Hematopoietic multipotent progenitor cell treated with erythropoietin and hydrocortisone succinate and interleukin-3 and kit ligand, for 6 days (in vitro differentiated cells): ENCODE measurements at regions not wholly inside any gene's neighbourhood (a gene's known extent, or its start where the extent isn't known, plus 50 kb on each side); places are given as distances from the start of the nearest gene placed in this dataset.

Experiments used
- DNase-seq: peaks from one replicate; pipeline ENCODE4 v3.0.0-alpha.2; 2015

- DNase-seq, result no peak
Observed at GRCh38 chr5:104444656-104445055, 882.1 kb upstream of the NUDT12 start.

DNA sequence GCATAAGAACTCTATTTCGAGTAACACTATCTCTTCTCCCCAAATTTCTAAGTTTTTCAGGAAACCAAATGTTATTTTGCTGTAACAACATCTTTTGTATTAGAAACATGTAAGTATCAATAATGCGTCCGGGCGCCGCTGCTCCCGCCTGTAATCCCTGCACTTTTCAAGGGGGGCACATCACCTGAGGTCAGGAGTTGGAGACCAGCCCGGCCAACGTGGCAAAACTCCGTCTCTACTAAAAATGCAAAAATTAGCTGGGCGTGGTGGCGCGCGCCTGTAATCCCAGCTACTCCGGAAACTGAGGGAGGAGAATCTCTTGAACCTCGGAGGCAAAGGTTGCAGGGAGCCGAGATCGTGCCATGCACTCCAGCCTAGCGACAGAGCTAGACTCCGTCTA, 881.1 kb upstream of the NUDT12 start:
- no peak for DNase-seq

GRCh38 chr5:104431981-104432380, 869.4 kb upstream of the NUDT12 start:
- DNase-seq, result no peak

DNA sequence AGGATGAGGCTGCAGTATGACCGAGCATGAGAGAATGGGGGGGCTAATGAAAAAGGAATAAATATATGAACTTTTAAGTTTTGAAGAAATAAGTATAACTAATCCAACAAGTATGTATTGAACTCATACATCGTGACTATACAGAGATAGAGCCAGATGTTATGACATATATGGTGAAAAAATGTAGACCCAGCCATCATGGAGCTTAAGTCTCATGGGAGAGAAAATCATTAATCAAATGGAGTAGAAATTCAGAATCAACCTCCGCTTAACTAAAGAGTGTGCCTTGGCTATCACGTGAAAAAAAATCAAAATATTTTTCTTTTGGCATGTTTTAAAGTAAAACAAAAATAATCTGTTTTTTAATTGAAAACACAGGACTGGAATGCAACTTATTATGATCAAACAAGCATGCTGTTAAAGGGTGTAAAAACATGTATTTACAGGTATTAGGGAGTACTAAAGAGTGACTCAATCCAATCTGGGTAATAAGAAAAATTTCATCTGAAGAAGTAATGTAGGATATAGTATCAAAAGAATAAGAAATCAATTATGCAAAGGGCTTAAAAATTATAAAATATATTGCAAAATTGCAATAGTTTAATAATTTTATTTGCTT, 868.5 kb upstream of the NUDT12 start:
- DNase-seq, result no peak

GRCh38 chr5:104429911-104430310, 867.3 kb upstream of the NUDT12 start:
- no peak for DNase-seq

DNA sequence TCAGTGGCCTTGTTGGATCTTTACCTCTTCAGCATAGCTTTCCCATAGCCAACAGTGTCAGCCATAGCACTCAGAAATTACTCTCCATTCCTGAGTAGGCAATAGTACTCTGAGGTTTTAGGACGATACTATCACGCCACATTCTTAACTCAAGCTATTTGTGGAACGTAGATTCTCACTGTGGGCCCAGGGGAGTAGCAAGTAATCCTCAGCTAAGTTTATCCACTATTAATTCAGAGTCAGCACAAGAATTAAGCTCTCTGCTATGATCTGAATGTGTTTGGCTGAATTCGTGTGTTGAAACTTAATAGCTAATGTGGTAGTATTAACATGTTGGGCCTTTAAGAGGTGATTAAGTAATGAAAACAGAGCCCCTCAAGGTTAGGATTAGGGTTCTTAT, 858.8 kb upstream of the NUDT12 start:
- DNase-seq, result no peak

DNA sequence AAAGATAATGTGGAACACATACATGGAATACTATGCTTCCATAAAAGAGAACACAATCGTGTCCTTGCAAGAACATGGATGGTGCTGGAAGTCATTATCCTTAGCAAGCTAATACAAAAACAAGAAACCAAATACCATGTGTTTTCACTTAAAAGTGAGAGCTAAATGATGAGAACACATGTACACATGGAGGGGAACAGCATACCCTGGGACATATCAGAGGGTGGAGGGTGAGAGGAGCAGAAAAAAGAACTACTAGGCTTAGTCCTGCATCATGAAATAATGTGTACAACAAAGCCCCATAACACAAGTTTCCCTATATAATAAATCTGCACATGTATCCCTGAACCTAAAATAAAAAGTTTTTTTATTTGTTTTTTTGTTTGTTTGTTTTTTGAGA, 855.5 kb upstream of the NUDT12 start:
- DNase-seq, result no peak

DNA sequence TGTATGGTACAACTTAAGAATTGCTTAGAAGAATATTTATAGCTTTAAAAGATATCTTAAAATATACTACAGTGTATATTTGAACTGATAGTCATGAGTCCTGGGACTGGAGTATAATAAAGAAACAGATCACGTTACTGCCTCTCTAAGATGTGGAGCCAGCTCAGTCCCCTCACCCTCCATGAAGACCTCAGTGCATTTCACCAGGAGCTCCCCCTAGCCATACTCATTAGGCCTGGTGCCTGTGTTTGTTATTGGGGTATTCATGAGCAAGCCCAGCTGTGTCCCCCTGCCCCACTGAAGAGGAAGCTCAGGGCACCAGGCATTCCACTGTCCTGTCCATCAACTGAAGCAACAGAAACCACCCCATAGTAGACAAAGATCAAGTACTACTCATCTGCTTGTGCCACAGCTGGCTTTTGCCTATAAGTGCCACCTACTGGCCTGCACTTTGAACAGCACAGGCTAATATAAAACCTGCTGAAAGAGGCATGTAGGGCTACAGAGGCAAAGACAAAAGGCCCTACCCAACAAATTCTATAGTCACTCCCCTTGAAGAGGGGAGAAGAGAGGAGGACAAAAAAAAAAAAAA, 850.2 kb upstream of the NUDT12 start:
- DNase-seq, result peak; percentile 27

- no peak for DNase-seq
Observed at GRCh38 chr5:104400941-104401340, 838.4 kb upstream of the NUDT12 start.

GRCh38 chr5:104385906-104386305, 823.3 kb upstream of the NUDT12 start:
- no peak for DNase-seq

- DNase-seq, result no peak
Observed at GRCh38 chr5:104375345-104375744, 812.8 kb upstream of the NUDT12 start.

DNA sequence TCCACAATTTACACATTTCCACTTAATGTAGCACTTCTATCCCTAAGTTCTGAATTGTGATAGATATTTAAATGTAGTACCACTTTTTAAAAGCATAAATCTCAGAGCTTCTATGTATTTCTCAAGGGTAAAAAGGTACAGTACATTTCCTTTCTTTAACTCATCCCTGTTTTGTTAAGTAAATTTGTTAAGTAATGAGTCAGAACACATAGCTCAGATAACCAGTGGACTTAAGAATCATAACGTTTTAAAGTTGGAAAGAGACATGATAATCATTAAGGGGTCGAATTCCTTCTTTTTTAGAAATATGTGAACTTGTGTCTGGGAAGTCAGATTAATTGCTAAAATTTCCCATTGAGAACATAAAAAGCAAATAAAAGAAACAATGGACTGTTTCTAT, 810.2 kb upstream of the NUDT12 start:
- no peak for DNase-seq

GRCh38 chr5:104372376-104372775, 809.8 kb upstream of the NUDT12 start:
- DNase-seq, result no peak

- DNase-seq, result no peak
Observed at GRCh38 chr5:104370523-104370922, 807.9 kb upstream of the NUDT12 start.

- DNase-seq, result no peak
Observed at GRCh38 chr5:104367978-104368377, 805.4 kb upstream of the NUDT12 start.

GRCh38 chr5:104363567-104363966, 801.0 kb upstream of the NUDT12 start:
- no peak for DNase-seq

GRCh38 chr5:104361932-104362331, 799.3 kb upstream of the NUDT12 start:
- DNase-seq, result no peak

- DNase-seq, result no peak
Observed at GRCh38 chr5:104355350-104355749, 792.8 kb upstream of the NUDT12 start.

- no peak for DNase-seq
Observed at GRCh38 chr5:104353371-104353770, 790.8 kb upstream of the NUDT12 start.

DNA sequence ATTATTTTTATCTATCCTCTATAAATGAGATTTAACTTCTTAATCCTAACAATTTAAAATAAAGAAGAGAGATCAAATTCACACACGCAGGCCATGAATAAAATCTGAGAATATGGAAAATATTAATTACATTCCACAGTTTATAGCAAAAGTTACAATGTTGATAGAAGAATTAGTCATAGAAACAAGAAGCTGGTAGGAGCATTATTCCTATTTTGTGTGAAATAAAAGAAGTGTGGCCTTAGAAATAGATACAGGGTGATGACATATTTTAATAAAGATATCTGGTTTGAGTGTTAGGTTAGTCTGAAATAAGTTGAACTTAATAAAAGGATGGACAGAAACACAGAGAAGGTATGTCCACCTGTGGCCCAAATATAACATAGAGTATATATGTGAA, 790.4 kb upstream of the NUDT12 start:
- DNase-seq, result no peak

DNA sequence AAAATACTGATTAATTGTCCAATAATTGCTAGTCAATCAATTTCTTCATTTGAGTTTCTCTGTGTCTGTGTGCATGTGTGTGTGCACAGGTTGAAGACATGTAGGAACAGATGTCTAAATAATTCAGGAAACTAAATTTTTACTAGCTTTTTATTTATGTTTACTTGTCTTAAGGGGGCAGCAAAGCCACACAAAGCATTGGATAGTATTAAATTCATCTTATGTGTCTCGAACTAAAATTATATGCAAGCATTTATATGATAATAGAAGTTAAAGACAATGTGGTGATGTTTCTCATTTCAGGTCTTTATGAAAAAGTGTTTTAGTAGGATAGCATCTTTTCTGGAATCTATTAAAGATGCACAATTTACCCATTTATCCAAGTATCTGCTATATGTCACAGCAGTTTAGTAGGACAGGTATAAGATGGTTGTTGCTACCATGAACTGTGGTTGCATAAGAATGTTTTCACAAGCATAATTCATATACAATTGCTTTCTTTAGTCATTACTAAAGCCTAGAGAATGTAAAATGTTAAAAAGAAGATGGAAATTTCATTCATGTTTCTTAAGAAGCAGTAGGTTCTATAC, 784.6 kb upstream of the NUDT12 start:
- peak; percentile 14 for DNase-seq

- no peak for DNase-seq
Observed at GRCh38 chr5:104345222-104346016, 782.8 kb upstream of the NUDT12 start.

DNA sequence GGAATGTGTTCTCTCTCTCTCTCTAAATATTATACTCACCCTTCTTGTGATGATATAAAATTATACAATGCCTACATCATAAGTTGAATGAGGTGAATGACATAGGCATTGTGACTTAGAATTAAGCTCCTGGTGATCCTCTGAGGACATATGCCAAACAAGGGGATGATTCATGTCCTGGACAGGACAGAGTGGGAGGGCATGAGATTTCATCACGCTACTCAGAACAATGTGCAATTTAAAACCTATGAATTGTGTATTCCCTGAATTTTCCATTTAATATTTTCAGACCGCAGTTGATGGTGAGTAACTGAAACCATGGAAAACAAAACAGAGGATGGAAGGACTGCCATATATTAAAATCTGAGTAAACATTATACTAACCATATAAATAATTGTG, 782.2 kb upstream of the NUDT12 start:
- no peak for DNase-seq

- no peak for DNase-seq
Observed at GRCh38 chr5:104327801-104328200, 765.2 kb upstream of the NUDT12 start.
